ENCODE measurements at regions not wholly inside any gene's neighbourhood (a gene's known extent, or its start where the extent isn't known, plus 50 kb on each side); places are given as distances from the start of the nearest gene placed in this dataset.

GRCh38 chr4:30783751-30784150 lies 63.6 kb downstream of the PCDH7 start:
- ChIA-PET POLR2A (no interaction called here), CTCF (no interaction called here)
- no peak for TF ChIP-seq CTCF (IDR thresholded peaks at IDR 0.05; ENCODE audit: insufficient read depth, low read length, missing control alignments)
- DNase-seq (ENCODE audit: low read depth, low spot score): no peak
- no peak overlapping the region for H3K4me3 ChIP-seq (ENCODE audit: low read depth, low read length)

GRCh38 chr4:30789219-30789671 lies 69.1 kb downstream of the PCDH7 start:
- no peak for TF ChIP-seq CTCF (IDR thresholded peaks at IDR 0.05; ENCODE audit: insufficient read depth, low read length, missing control alignments)
- DNase-seq (ENCODE audit: low read depth, low spot score): no peak
- H3K4me3 ChIP-seq (ENCODE audit: low read depth, low read length): no peak overlapping the region
- POLR2A ChIA-PET: no interaction called here
- CTCF ChIA-PET: no interaction called here

DNA sequence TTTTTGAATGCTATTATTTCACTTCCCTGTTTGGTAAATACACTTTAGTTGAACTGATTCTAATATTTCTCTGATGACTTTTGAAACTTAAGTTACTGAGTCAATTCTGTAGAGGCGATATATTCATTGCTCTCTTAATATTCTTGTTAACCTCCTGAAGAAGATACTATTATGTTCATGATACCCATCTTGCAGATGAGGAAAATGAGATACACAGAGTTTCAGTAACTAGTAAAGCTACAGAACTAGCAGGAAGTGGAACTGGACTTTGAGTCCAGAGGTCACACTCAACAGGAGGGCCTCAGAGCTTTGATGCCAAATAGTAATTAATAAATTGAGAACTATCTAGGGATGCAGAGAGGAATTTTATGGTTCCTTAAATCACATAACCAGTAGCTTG lies 70.0 kb downstream of the PCDH7 start:
- ChIA-PET POLR2A (no interaction called here), CTCF (no interaction called here)
- no peak for TF ChIP-seq CTCF (IDR thresholded peaks at IDR 0.05; ENCODE audit: insufficient read depth, low read length, missing control alignments)
- no peak for DNase-seq (ENCODE audit: low read depth, low spot score)
- H3K4me3 ChIP-seq (ENCODE audit: low read depth, low read length): no peak overlapping the region

DNA sequence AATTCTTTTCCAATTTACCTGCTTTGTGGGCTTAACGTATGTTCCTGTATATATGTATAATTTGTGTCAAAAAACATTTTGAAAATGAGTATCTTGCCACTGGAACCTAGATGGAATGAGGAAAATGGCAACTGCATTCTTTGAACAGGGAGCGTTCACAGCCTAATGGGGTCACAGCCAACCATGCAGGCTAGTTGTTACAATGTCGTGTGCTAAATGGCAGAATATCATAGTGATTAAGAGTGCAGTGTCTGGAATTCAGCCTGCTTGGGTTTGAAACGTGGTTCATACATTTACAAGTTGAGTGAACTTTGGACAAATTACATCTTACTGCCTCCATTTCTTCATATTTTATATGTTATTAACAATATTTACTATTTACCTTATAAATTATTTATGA lies 70.8 kb downstream of the PCDH7 start:
- CTCF ChIA-PET: no interaction called here
- H3K4me3 ChIP-seq (ENCODE audit: low read depth, low read length): no peak overlapping the region
- DNase-seq (ENCODE audit: low read depth, low spot score): no peak
- no peak for TF ChIP-seq CTCF (IDR thresholded peaks at IDR 0.05; ENCODE audit: insufficient read depth, low read length, missing control alignments)
- POLR2A ChIA-PET: no interaction called here

GRCh38 chr4:30792601-30793000 lies 72.4 kb downstream of the PCDH7 start:
- CTCF ChIA-PET: no interaction called here
- no peak for DNase-seq (ENCODE audit: low read depth, low spot score)
- TF ChIP-seq CTCF (IDR thresholded peaks at IDR 0.05; ENCODE audit: insufficient read depth, low read length, missing control alignments): no peak
- H3K4me3 ChIP-seq (ENCODE audit: low read depth, low read length): no peak overlapping the region
- POLR2A ChIA-PET: no interaction called here

DNA sequence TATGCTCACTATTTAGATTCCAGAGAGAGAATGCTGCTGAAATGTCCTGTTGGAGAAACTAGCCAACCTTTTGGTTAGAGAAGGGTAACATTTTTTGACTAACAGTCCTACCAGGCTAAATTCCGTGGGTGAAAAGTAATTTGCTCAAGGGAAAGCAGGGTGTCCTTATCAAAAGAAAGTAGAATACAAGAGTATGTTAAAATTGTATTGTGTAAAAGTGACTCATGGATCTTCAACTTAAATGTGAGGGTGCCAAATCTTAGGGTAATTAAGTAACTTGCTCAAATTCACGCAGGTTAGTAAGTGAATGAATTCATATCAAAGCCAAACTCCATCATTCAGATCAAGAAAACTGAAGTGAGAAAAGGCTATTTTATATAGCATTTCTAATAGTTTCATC lies 81.7 kb downstream of the PCDH7 start:
- H3K4me3 ChIP-seq (ENCODE audit: low read depth, low read length): no peak overlapping the region
- no peak for DNase-seq (ENCODE audit: low read depth, low spot score)
- ChIA-PET POLR2A (no interaction called here), CTCF (no interaction called here)
- TF ChIP-seq CTCF (IDR thresholded peaks at IDR 0.05; ENCODE audit: insufficient read depth, low read length, missing control alignments): no peak
